ENCODE measurements at regions not wholly inside any gene's neighbourhood (a gene's known extent, or its start where the extent isn't known, plus 50 kb on each side); places are given as distances from the start of the nearest gene placed in this dataset.
"Not testable (repeated sequence)": the region's sequence is repeated elsewhere in the genome, so short reads cannot be mapped to it uniquely, and the experiment has no call there.

GRCh38 chr16:17556276-17557052 lies 85.7 kb upstream of the XYLT1 start:
- DNase-seq (ENCODE audit: low spot score): peak; percentile 59

- no peak for DNase-seq (ENCODE audit: low spot score)
Observed at GRCh38 chr16:17555176-17555575, 84.4 kb upstream of the XYLT1 start.

GRCh38 chr16:17552351-17552750 lies 81.6 kb upstream of the XYLT1 start:
- DNase-seq (ENCODE audit: low spot score): no peak

- not testable (repeated sequence) for DNase-seq (ENCODE audit: low spot score)
Observed at GRCh38 chr16:17551682-17552081, 80.9 kb upstream of the XYLT1 start.

GRCh38 chr16:17548825-17549224 lies 78.1 kb upstream of the XYLT1 start:
- DNase-seq (ENCODE audit: low spot score): no peak

GRCh38 chr16:17544785-17545184 lies 74.0 kb upstream of the XYLT1 start:
- no peak for DNase-seq (ENCODE audit: low spot score)

GRCh38 chr16:17544304-17544703 lies 73.5 kb upstream of the XYLT1 start:
- DNase-seq (ENCODE audit: low spot score): no peak

- DNase-seq (ENCODE audit: low spot score): no peak
Observed at GRCh38 chr16:17543073-17543472, 72.3 kb upstream of the XYLT1 start.

GRCh38 chr16:17541324-17541723 lies 70.6 kb upstream of the XYLT1 start:
- DNase-seq (ENCODE audit: low spot score): no peak

GRCh38 chr16:17538927-17539326 lies 68.2 kb upstream of the XYLT1 start:
- no peak for DNase-seq (ENCODE audit: low spot score)

- DNase-seq (ENCODE audit: low spot score): no peak
Observed at GRCh38 chr16:17532338-17532995, 61.7 kb upstream of the XYLT1 start.

GRCh38 chr16:17529982-17530760 lies 59.4 kb upstream of the XYLT1 start:
- no peak for DNase-seq (ENCODE audit: low spot score)

GRCh38 chr16:17526956-17527937 lies 56.5 kb upstream of the XYLT1 start:
- DNase-seq (ENCODE audit: low spot score): no peak

GRCh38 chr16:17524656-17525055 lies 53.9 kb upstream of the XYLT1 start:
- no peak for DNase-seq (ENCODE audit: low spot score)

GRCh38 chr16:17520561-17520960 lies 49.8 kb upstream of the XYLT1 start:
- DNase-seq (ENCODE audit: low spot score): no peak

Data from SW480 (cell line).